Skeletal muscle cell (primary cell): ENCODE measurements at regions not wholly inside any gene's neighbourhood (a gene's known extent, or its start where the extent isn't known, plus 50 kb on each side); places are given as distances from the start of the nearest gene placed in this dataset.

Experiments used
- DNase-seq: peaks from one replicate; pipeline ENCODE4 v3.0.0-alpha.2; 2010; ENCODE audit warnings: low read depth
- H3K4me3 ChIP-seq: 2 replicates; pipeline ENCODE4 v1.5.1; 2011; ENCODE audit warnings: low read depth, mild to moderate bottlenecking, control low read depth, low read length, moderate library complexity

DNA sequence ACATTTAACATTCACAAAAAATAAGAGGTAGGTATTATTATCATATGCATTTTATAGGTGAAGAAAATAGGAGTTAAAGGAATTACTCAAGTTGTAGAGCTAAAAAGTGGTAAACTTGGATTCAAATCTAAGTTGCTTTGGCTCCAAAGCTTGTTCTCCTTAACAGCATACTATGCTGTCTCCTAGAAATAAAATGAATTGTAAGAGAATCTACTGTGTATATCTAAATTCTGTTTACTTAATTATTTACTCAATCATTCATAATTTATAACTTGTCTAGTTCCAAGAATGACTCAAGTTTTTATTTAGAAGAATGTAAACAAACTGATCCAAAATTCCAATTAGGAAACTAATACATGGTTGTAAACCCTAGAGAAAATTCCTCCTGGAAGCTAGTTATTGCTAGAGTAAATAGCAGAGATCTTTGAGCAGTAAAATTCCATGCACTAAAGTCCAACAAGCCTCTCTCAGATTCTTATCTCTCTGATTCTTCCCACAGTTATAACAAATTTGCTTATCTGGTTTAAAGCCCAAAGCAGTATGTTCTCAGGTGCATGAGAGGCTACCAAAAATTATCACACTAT is 132.5 kb upstream of the DPT start:
- no peak for DNase-seq
- H3K4me3 ChIP-seq, result no peak overlapping the region

DNA sequence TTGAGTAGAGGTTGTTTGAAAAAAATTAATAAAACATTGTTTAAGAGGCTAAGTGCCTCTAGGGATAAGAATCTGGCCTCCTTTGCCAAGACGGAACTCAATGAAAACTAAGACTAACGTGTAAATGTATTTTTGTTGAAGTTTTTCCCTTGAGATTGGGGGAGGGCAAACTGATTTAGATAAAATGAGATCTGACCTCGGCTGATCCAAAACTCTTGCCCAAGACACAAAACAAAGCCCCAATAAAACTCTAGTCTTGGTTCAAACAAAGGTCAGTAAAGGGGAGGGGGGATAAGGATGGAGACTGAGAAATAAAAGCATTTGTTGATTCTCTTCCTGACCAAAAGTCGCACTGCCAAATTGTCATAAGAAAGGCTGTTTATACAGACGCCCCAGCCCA is 134.8 kb upstream of the DPT start:
- no peak for DNase-seq
- no peak overlapping the region for H3K4me3 ChIP-seq

DNA sequence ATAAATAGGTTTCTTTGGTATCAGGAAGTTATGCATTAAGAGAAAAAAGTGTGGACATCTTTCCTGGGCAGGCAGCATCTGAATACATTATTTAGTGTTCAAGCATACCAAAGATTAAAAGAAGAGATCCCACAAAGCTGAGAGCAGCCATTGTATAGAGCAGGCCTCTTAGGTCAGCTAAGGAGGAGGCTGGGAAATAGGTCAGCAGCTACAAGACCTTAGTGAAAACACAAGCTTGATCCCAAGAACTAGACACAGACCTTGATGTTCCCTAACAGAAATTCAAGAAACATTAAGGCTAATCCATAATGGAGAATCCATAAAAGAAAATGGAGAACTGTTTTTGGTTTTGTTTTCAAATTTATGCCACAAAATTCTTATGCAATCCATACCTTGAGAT is 135.3 kb upstream of the DPT start:
- DNase-seq, result no peak
- no peak overlapping the region for H3K4me3 ChIP-seq

DNA sequence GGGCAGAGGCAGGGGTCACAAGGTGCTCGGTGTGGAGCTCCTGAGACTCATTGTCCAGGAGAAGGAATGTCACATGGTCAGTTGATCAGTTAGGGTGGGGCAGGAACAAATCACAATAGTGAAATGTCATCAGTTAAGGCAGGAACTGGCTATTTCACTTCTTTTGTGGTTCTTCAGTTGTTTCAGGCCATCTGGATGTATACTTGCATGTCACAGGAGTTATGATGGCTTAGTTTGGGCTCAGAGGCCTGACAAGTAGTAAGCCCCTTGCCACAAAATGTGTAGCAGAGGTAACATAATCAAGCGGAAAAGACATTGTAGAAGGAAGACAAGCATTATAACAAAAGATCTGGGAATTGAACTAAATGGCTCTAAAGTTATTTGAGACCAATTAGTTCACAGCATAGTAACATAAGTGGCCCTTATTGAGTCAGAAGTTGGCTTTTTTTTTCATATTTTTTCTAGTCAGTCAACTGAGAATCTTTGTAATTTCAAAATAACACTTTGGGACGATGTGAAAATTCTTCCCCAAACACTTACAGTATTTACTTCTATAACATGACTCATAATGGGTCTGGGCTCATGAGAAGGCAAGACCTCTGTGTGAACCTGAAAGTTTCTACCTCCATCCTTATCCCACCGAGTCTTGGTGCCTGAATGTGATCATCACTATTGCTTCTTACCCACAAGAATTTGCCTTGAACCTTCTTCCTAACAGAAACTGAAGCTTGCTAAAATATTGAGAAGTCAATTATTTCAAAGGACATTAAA is 137.0 kb upstream of the DPT start:
- no peak overlapping the region for H3K4me3 ChIP-seq
- no peak for DNase-seq

DNA sequence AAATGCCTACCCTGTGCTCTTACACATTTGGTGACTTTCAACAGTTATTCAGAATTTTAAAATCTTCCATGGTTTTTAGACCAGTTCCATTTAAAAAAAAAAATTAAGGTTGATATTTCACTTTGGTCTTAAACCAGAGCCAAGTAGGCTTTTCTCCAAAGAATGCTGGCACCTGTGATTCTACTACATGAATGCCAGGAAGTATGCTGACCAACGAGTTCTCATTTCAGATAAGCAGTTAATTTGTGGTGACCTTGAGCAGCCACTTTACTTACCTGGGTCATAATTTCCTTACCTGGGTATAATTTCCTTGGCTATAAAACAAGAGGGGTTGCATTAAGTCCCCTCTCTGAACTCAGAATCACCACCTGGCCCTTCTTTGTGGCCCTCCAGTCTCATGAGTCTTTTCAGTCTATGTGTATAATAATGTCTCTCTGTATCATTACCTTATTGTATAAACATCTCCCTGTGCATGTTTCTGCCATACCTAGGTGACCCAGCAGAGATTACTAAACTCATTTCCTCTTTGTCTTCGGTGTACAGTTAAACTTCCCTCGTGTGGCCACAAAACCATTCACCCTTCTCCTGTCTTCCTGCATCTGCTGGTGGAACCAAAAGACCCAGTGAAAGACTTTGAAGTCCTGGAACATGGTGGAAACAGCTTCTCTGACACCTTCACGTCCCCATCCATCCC is 139.1 kb upstream of the DPT start:
- no peak for DNase-seq
- no peak overlapping the region for H3K4me3 ChIP-seq

DNA sequence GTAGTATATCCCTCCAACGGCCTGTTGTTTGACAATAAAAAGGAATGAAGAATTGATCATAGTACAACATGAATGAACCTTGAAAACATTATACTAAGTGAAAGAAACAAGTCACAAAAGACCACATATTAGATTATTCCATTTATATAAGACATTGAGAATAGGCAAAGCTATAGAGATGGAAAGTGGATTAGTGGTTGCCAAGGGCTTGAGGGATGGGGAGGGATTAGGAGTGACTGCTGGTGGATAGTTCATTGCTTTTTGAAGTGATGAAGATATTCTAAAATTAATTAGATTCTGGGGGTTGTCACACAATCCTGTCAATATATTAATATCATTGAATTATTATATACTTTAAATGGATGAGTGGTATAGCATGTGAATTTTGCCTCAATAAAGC is 142.5 kb upstream of the DPT start:
- H3K4me3 ChIP-seq, result no peak overlapping the region
- no peak for DNase-seq

DNA sequence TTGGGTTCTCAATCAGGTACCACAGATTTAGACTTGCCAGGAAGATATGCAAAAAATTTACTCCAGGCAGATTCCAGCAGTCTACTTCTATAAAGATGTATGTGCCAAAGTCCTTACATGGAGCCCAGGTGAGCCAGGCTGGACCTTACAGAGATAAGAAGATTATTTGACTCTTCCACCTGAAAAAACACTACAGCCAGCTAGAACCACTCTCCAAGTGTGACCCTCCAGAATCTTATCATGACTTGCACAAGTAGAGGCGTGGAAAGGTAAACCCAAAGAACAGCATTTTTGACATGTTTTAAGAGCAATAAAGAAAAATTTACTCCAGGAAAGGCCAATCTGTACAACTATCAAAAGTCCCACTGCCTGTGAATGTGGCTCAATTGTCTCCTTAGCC is 146.8 kb upstream of the DPT start:
- no peak for DNase-seq
- no peak overlapping the region for H3K4me3 ChIP-seq

DNA sequence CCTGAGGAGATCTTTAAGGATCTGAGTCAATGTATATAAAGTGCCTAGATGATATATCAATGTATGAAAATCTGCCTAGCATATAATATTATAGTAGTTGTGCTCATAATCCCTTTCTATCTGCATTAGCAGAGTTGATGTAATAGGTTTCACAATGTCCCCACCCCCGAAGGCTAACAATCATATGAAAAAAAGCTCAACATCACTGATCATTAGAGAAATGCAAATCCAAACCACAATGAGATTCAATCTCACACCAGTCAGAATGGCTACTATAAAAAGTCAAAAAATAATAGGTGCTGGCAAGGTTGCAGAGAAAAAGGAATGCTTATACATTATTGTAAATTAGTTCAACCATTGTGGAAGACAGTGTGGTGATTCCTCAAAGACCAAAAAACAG is 147.8 kb upstream of the DPT start:
- DNase-seq, result no peak
- no peak overlapping the region for H3K4me3 ChIP-seq

DNA sequence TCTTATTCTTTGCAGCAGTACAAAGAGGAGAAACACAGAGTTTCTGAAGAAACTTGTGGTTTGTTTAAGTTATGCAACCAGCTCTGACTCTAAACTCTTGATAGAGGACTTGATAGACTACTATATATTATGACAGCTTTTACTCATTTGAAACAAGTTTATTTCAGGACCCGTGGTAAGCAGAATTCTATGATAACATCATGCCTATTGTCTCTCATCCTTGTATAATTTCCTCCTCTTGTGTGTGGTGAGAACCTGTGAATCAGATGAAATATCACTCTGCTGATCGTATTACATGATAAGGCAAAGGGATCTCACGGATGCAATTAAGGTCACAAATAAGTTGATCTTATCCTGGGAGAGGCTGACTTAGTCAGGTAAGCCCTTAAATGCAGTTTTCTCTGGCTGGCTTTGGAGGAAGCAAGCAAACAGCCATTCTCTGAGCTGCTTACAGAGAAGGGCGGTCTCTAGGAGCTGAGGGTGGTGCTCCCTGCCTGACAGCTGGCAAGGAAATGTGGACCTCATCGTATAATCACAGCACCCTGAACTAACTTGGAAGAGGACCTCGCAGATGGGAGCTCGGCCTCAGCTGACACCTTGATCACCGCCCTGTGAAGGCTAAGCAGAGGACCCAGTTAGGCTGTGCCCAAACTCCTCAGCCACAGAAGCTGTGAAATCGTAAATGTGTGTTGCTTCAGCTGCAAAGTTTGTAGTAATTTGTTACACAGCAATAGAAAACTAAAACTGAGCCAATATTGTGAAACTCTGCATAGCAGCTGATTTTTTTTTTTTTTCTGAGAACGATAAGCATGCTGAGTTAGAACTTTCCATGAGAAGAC is 151.1 kb upstream of the DPT start:
- H3K4me3 ChIP-seq, result no peak overlapping the region
- no peak for DNase-seq

DNA sequence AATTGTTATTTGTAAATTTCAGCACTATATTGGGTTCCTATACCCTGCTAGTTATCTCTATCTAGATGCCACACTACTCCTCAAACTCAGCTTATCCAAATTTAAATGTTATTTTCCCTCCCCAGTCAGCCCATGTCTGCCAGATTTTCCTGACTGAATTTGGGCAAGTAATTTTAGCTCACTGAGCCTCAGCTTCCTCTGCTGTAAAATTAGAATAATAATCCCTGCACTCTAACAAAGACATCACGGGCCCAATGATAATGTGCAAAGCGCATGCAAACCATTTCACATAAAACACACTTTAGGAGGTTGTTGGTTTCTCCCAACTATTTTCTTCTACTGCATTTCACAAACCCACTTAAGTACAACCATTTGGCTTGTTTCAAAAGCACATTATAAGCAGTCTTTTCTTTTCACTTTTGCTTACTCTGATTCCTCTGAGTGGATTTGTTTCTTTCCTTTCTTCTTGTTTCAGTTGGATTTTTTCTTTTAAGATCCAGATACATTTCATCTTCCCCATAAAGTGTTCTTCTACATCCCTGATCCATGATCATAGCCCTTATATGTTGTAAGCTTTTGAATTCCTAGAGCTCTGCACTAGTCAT is 152.8 kb upstream of the DPT start:
- no peak for DNase-seq
- H3K4me3 ChIP-seq, result no peak overlapping the region

DNA sequence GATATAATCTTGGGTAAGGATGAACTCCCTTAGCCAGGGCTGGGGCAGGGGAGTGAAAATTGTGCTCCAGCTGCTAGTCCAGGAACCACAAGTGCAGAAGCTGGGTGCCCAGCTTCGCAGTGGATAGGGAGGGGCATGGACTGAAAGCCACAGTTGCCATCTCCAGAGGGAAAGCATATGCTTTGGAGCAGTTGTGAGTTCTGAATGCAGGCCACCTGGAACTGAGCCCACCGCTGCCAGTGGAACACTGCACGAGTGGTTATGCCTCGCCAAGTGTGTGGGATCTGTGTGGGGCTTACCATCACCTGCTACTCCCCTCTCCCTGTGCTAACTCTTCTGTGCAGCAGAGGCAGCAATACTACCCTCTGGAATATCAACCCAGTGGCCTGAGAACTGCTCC is 158.4 kb upstream of the DPT start:
- no peak overlapping the region for H3K4me3 ChIP-seq
- DNase-seq, result no peak

DNA sequence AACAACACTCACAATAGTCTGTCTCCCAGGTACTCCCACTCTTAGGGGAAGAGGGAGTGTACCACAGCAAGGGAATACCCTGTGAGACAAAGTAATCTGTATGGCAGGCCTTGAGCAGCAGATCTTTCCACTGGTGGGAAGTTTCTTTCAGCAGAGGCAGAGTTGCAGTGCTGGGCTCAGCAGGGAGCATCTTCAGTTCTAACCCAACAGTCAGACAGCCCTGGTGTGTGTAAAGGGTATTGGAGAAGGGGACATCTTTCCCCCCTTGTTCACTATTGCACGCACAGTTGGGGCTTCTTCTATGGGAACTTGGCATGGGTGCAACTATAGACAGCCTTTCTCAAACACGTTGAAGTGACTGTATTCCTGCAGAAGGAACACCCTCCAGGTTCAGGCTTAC is 159.4 kb upstream of the DPT start:
- H3K4me3 ChIP-seq, result no peak overlapping the region
- DNase-seq, result no peak

DNA sequence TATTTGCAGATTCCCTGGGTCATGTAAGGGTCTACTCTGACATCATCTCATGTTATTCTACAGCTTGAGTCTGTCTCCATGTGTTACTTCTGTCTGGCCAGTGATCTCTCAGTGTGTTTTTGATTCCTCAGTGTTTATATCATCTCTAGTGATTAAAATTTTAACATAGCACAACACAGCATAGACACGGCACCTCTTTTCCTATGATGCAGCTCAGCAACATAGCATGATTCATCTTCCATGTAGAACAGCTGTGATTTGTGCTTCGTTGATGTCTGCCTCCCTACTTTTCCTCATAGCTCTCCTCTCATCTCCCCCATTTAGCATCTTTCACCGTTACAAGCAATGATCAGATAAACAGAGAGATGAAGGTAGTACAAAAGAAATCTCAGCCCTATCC is 163.9 kb upstream of the DPT start:
- DNase-seq, result no peak
- H3K4me3 ChIP-seq, result no peak overlapping the region

DNA sequence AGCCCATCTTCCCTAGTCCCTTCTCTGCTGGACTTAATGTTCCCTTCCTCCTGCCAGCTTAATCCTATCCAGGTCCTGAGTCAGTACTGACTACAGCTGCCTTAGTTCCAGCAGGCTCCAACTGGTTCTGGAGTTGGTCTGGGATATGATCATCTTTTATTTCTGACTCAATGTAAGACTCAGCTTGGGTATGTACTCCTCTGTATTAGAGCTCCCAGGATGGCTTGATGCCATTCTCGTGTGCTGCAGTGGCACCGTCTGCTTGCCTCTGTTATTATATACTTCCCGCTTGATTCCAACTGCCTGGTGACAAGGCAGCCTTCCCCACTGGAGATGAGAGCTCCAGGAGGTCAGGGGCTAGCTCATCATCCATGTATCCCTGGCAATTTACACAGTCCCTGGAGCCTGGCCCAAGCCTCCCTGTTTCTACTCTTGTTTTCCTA is 164.4 kb upstream of the DPT start:
- peak; percentile 39 for DNase-seq
- H3K4me3 ChIP-seq, result no peak overlapping the region

DNA sequence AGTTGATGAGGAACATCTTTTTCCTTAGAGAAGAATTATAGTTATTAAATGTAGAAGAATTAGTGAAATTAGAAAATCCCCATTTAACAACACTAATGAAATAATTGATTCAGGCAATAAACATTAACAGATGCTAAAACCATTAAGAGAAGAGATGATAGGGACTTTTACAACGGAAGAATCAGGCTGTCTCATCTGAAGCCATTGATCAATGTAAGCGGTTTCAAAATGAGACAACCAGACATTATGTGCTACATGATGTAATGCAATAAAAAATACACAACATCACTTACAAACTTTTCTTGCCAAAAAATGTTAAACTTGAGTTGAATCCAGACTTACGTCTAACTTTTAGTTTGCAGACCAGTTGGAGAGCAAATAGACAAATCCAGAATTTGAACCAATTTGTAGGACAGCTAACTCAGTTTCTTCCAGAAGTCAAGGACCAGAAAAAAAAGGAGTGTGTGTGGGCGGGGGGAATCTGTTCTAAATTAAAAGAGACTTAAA is 165.4 kb upstream of the DPT start:
- DNase-seq, result no peak
- no peak overlapping the region for H3K4me3 ChIP-seq

DNA sequence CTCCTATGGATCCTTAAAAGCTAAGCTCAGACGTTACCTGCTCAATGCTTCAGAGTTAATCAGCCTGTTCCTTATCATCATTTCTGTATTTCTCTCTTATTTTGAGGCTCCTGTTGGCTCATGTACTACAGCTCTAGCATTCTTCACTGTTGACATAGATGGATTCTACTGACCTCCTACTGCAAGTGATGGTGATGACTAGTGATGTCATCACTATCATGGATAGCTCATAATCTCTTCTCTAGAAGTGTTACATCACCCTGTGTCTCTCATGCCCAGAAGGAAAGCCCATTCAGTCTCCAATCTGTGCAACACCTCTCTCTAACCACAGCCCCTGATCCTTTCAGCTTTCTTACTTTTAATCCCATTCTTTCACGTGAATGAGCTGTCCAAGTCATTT is 168.2 kb upstream of the DPT start:
- DNase-seq, result no peak
- no peak overlapping the region for H3K4me3 ChIP-seq

DNA sequence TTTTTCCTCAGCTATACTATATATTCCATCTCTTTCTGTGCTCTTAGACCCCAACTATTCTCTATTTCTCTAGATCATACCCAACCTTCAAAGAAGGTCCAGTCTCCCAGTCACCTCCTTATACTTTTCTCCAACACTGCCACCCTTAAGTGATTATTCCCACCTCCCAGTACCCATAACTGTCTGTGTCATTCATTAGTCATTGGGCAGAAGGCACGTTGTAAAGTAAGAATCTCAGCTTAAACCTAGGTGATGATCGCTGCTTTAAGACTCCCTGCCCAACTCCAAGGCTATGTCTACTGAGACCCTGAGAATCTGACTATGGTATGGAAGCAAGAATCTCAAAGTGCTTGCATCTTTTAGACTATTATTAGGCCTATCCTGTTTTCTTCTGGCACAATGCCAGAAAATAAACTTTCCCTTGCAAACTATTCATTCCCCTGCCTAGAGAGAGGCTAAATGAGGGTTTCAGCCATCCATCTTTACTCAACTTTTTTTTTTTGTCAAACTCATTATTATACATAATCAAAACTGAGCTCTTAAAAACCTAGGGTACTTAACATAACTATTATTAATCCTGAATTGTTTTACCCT is 174.3 kb upstream of the DPT start:
- DNase-seq, result no peak
- no peak overlapping the region for H3K4me3 ChIP-seq

DNA sequence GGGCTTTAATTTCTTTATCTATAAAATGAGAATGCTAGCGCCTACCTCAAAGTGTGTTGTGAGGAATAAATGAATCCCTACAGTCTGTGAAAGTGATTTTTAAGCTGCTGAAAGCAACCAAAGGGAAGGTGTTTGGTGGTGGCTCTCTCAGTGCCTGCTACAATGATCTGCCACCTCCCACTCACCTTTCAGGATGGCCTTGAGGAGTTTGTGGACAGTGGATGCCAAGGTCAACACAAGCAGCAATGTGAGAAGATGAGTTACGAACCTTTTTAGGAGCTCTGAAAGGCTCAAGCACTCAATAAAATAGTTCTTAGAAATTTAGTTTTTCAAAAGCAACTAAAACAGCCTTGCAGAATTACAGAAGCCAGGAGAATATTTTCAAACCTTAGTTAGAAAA is 176.6 kb upstream of the DPT start:
- no peak overlapping the region for H3K4me3 ChIP-seq
- DNase-seq, result no peak

DNA sequence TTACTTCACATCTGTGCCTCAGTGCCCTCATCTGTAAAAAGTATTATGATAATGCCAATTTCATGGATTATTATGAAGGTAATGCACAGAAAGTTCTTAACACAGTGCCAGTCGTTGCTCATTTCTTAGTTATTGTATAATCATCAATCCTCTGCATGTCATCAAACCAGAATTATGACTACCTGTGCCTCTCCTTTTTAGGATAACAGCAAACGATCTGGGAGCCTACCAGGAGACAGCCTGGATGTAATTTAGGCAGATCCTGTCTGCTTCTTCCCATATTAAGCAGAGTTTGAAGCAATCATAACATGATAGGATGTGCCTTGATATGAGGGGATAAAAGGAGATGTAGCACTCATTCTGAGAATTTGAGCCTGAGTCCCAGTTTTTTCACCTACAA is 177.4 kb upstream of the DPT start:
- no peak for DNase-seq
- no peak overlapping the region for H3K4me3 ChIP-seq
